PC-9 (cell line): ENCODE measurements at regions not wholly inside any gene's neighbourhood (a gene's known extent, or its start where the extent isn't known, plus 50 kb on each side); places are given as distances from the start of the nearest gene placed in this dataset.

Source experiments
- EZH2 ChIP-seq: fragments of 200-600 bp; sonication (generic); IDR thresholded peaks from 2 replicates; pipeline ENCODE4 v1.8.0; 2017; ENCODE audit warnings: antibody characterized with exemption, low read depth
- TF ChIP-seq, protein P1 (sequence below): fragments of 200-600 bp; sonication (generic); conservative IDR thresholded peaks from 2 replicates; pipeline ENCODE4 v1.6.1; 2017; ENCODE audit warnings: mixed run types, antibody characterized with exemption, mild to moderate bottlenecking, moderate library complexity

DNA sequence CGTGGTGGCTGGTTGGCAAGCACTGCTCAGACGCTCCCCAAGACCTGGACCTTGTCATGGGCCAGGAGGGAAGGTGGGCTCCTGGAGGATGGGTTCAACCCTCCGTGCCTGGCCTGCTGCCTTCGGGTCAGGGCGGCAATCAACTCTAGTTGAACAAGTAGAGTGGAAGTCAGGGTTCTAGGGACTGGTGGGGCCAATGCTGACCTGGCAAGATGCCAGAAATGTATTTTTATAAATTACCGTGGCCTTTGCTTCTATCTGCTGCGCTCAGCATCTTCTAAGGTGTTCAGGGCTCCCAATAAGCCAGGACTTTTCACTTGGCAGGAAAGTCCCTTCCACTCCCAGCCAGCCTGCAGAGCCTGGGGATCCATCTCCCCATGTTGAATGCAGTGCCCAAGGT, 207.1 kb upstream of the N4BP1 start:
- no peak for TF ChIP-seq EZH2
- TF ChIP-seq, protein P1, sequence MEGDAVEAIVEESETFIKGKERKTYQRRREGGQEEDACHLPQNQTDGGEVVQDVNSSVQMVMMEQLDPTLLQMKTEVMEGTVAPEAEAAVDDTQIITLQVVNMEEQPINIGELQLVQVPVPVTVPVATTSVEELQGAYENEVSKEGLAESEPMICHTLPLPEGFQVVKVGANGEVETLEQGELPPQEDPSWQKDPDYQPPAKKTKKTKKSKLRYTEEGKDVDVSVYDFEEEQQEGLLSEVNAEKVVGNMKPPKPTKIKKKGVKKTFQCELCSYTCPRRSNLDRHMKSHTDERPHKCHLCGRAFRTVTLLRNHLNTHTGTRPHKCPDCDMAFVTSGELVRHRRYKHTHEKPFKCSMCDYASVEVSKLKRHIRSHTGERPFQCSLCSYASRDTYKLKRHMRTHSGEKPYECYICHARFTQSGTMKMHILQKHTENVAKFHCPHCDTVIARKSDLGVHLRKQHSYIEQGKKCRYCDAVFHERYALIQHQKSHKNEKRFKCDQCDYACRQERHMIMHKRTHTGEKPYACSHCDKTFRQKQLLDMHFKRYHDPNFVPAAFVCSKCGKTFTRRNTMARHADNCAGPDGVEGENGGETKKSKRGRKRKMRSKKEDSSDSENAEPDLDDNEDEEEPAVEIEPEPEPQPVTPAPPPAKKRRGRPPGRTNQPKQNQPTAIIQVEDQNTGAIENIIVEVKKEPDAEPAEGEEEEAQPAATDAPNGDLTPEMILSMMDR = no peak
